Pancreas (tissue), 10 donors: ENCODE measurements at regions not wholly inside any gene's neighbourhood (a gene's known extent, or its start where the extent isn't known, plus 50 kb on each side); places are given as distances from the start of the nearest gene placed in this dataset.

Source experiments
- ATAC-seq, 4 donors: fragments of 200-7000 bp; cut with Tn5 transposase; one replicate each; pipeline versions ENCODE4 v1.8.0 to v1.9.1; 2020; ENCODE audit warnings: mild to moderate bottlenecking in 4 of 4, moderate library complexity in 4 of 4
- DNase-seq, 6 donors: peaks; one replicate each; pipeline ENCODE4 v3.0.0-alpha.2; 2020
- FAIRE-seq: peaks from 2 replicates; lab custom pipeline; 2012; peaks lifted over from hg19 to GRCh38; lab: Jason Lieb, UNC
- H3K27ac ChIP-seq, 4 donors: fragments of 200-600 bp; sonication (generic); 1 replicate in 3 of 4; 2 replicates in 1 of 4; pipeline versions ENCODE4 v1.5.0 to v1.8.0; 2020
- H3K27me3 ChIP-seq, 4 donors: fragments of 200-600 bp; one replicate each; pipeline ENCODE4 v1.8.0; 2021
- H3K36me3 ChIP-seq, 3 donors: fragments of 200-600 bp; sonication (generic) in 1 of 3; one replicate each; pipeline versions ENCODE4 v1.5.0 to v1.8.0; 2020 to 2021
- H3K4me1 ChIP-seq, 3 donors: fragments of 200-600 bp; one replicate each; pipeline ENCODE4 v1.8.0; 2021
- H3K4me3 ChIP-seq, 4 donors: fragments of 200-600 bp; sonication (generic) in 2 of 4; one replicate each; pipeline versions ENCODE4 v1.5.0 to v1.8.0; 2020 to 2021
- H3K9me3 ChIP-seq, 4 donors: fragments of 200-600 bp; one replicate each; pipeline ENCODE4 v1.8.0; 2021
- CTCF ChIP-seq, 4 donors: fragments of 200-600 bp; sonication (generic) in 3 of 4; IDR thresholded peaks; one replicate each; pipeline versions ENCODE4 v1.5.0 to v1.8.0; 2021; ENCODE audit warnings: antibody characterized with exemption in 4 of 4
- WGBS, 2 donors: extraction: QIAGEN DNeasy Blood & Tissue Kit; methylation state at CpG; one replicate each; pipeline ENCODE4 v1.1.7; 2013; 5-methylcytosine and 5-hydroxymethylcytosine counted together
- intact Hi-C, 3 donors: fragments of 100-400 bp; cut with DNase I; formaldehyde crosslinking; loops; one replicate each; pipeline versions ENCODE4 v1.11.1 to v1.14.2; 2022
- donor health status: healthy with polysubstance abuse.
- donor health status: DM: no; HTN: no; CAD: no; lungs with moderate emphysema.
- donor health status: DM: no; HTN: no; CAD: no.
- donor health status: control.
- donor health status: control.
- donor health status: Bipolar disorder and iron deficiency.
- donor health status: DM: yes; HTN: yes; CAD: no.
- donor health status: DM: no; HTN: no; CAD: no.
- donor health status: DM: no; HTN: no; CAD: no.
- donor health status: DM: yes; HTN: yes; CAD: no.

DNA sequence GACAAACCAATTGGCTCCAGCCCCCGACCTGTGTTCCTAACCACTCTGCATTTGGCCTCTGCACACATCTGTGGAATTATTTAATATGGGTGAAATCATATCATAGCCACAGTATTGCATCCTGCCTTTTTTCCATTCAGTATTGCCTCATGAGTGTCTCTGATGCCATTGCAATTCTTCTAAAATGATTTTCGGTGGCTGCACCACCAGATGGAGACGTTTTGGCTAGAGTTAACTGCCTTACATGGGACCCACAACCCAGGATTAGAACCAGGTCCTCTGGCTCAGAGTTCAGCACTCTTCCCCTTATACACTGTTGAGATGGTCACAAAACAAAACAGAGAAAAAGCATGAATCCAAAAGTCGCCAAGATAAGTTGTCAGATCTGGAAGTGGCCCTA lies 180.8 kb downstream of the EMX2 start:
- Histone ChIP-seq H3K36me3 (no peaks in the 10 kb centered on the region), H3K4me3 (no peak overlapping the region), H3K27ac (no peak overlapping the region), H3K4me1 (no peaks in the 10 kb centered on the region), H3K9me3 (no peaks in the 10 kb centered on the region), H3K27me3 (no peaks in the 10 kb centered on the region)
- DNase-seq (no peak), FAIRE-seq (no peak), ATAC-seq (no peak)
- WGBS, 2 donors = 55 to 68% methylated on average over 4 of the region's 4 CpGs
- TF ChIP-seq CTCF (IDR thresholded peaks at IDR 0.05) = no peak
- intact Hi-C loops = no loop called here

- WGBS, 2 donors = 39 to 59% methylated on average over 3 of the region's 3 CpGs
- DNase-seq = no peak
Measured at GRCh38 chr10:117725993-117726392, 183.4 kb downstream of the EMX2 start.

GRCh38 chr10:117726596-117727295 lies 184.2 kb downstream of the EMX2 start:
- no peaks in the 10 kb centered on the region for H3K9me3 ChIP-seq
- H3K4me1 ChIP-seq = no peaks in the 10 kb centered on the region
- DNase-seq (no peak), ATAC-seq (no peak), FAIRE-seq (no peak)
- no peaks in the 10 kb centered on the region for H3K27me3 ChIP-seq
- H3K4me3 ChIP-seq = no peak overlapping the region
- intact Hi-C loops = no loop called here
- 58 to 63% methylated on average over 2 of the region's 2 CpGs for WGBS, 2 donors
- no peak overlapping the region for H3K27ac ChIP-seq
- TF ChIP-seq CTCF (IDR thresholded peaks at IDR 0.05) = no peak
- H3K36me3 ChIP-seq = no peaks in the 10 kb centered on the region

More at GRCh38 chr10:117725993-117726392, 183.4 kb downstream of the EMX2 start:
- Histone ChIP-seq H3K4me1 (no peaks in the 10 kb centered on the region), H3K9me3 (no peaks in the 10 kb centered on the region), H3K36me3 (no peaks in the 10 kb centered on the region), H3K27me3 (no peaks in the 10 kb centered on the region), H3K4me3 (no peak overlapping the region), H3K27ac (no peak overlapping the region)
- no peak for ATAC-seq
- TF ChIP-seq CTCF (IDR thresholded peaks at IDR 0.05) = no peak
- intact Hi-C loops = no loop called here
- no peak for FAIRE-seq

DNA sequence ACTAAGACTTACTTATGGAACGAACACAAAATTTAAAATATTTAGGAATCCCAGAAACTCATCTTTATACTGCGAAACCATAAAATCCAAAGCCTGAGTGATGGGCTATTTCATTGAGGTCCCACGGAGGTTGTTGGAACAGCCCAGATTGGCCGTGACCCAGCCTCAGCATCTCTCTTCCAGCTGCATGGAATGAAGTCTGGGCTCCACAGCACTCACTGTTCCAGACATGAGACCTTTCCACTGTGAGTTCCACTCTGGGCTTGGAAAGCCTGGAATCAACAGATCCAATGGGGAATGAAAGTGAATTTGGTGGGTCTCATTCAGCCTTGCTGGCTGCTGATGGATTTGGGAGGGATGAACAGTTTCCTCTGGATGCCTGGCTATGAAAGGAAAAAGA lies 184.9 kb downstream of the EMX2 start:
- no peak for ATAC-seq
- intact Hi-C loops = no loop called here
- Histone ChIP-seq H3K4me3 (no peak overlapping the region), H3K4me1 (no peaks in the 10 kb centered on the region), H3K36me3 (no peaks in the 10 kb centered on the region), H3K27me3 (no peaks in the 10 kb centered on the region), H3K27ac (no peak overlapping the region), H3K9me3 (no peaks in the 10 kb centered on the region)
- no peak for TF ChIP-seq CTCF (IDR thresholded peaks at IDR 0.05)
- no peak for DNase-seq
- no peak for FAIRE-seq
- WGBS, 2 donors = 77 to 81% methylated on average over 4 of the region's 4 CpGs

DNA sequence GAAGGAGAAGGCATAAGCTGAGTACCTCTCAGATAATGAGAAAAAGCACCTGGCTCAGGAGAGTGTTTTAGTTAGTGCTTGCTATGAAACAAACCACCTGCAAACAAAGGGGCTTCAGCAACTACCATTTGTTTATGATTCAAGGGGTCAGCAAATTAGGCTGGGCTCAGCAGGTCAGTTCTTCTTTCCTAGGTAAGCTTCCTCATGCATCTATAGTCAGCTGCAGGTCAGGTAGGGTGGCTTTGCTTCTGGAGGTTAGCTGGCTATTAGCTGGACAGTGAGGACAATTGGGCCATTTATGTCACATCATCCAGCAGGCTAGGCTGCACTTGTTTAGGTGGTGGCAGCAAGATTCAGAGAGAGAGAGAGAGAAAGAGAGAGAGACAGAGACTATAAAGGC lies 185.5 kb downstream of the EMX2 start:
- no peak for ATAC-seq
- DNase-seq = no peak

More for the DNA sequence above, 185.5 kb downstream of the EMX2 start:
- TF ChIP-seq CTCF (IDR thresholded peaks at IDR 0.05) = no peak
- Histone ChIP-seq H3K27me3 (no peaks in the 10 kb centered on the region), H3K9me3 (no peaks in the 10 kb centered on the region), H3K4me1 (no peaks in the 10 kb centered on the region), H3K27ac (no peak overlapping the region), H3K36me3 (no peaks in the 10 kb centered on the region), H3K4me3 (no peak overlapping the region)
- intact Hi-C loops = no loop called here
- no peak for FAIRE-seq
